HepG2 (cell line): ENCODE measurements at regions not wholly inside any gene's neighbourhood (a gene's known extent, or its start where the extent isn't known, plus 50 kb on each side); places are given as distances from the start of the nearest gene placed in this dataset.

ENCODE experiments used
- DNMT3B ChIP-seq: conservative IDR thresholded peaks from 2 replicates; pipeline ENCODE4 v1.6.1; 2016; ENCODE audit warnings: missing biosample characterization, control low read depth
- ELF1 ChIP-seq: sonication (generic); formaldehyde crosslinking; IDR thresholded peaks from 2 replicates; pipeline ENCODE4 v1.4.0; 2020; ENCODE audit warnings: missing genetic modification reagents
- FOXK2 ChIP-seq: fragments of 450-650 bp; IDR thresholded peaks from 2 replicates; pipeline ENCODE4 v1.6.1; 2016
- GPN1 ChIP-seq: sonication (generic); formaldehyde crosslinking; IDR thresholded peaks from 2 replicates; pipeline ENCODE4 v1.5.1; 2020; ENCODE audit warnings: missing genetic modification reagents, borderline replicate concordance
- HMGA1 ChIP-seq: sonication (generic); formaldehyde crosslinking; conservative IDR thresholded peaks from 2 replicates; pipeline ENCODE4 v1.4.0; 2020; ENCODE audit warnings: missing genetic modification reagents
- KLF9 ChIP-seq: IDR thresholded peaks from 2 replicates; pipeline ENCODE4 v1.6.1; 2016; ENCODE audit warnings: low read depth
- KMT2A ChIP-seq: sonication (generic); formaldehyde crosslinking; IDR thresholded peaks from 2 replicates; pipeline ENCODE4 v1.4.0; 2020; ENCODE audit warnings: missing genetic modification reagents
- NCOR1 ChIP-seq: fragments of 200-600 bp; sonication (generic); IDR thresholded peaks from 2 replicates; pipeline ENCODE4 v1.7.0; 2017; ENCODE audit warnings: antibody characterized with exemption, low read length, borderline replicate concordance
- PHF5A ChIP-seq: IDR thresholded peaks from one replicate; pipeline ENCODE4 v1.6.1; 2018; ENCODE audit warnings: low read depth, missing genetic modification reagents; ENCODE audit not compliant: unreplicated experiment
- RBFOX2 ChIP-seq: fragments of 200-400 bp; formaldehyde crosslinking; IDR thresholded peaks from 2 replicates; pipeline ENCODE4 v1.6.1; 2017; ENCODE audit warnings: low read depth, mild to moderate bottlenecking, low read length
- RBM22 ChIP-seq: fragments of 200-400 bp; formaldehyde crosslinking; optimal IDR thresholded peaks from 2 replicates; pipeline ENCODE3; 2017; ENCODE audit warnings: mild to moderate bottlenecking, low read length, moderate library complexity
- RFX3 ChIP-seq: IDR thresholded peaks from 2 replicates; pipeline ENCODE4 v1.6.1; 2016; ENCODE audit warnings: missing biosample characterization, missing genetic modification reagents
- TGIF2 ChIP-seq: IDR thresholded peaks from 2 replicates; pipeline ENCODE4 v1.6.1; 2016; ENCODE audit warnings: control low read depth, missing compliant biosample characterization
- ZNF670 ChIP-seq: sonication (generic); formaldehyde crosslinking; IDR thresholded peaks from 2 replicates; pipeline ENCODE4 v1.8.0; 2022; ENCODE audit warnings: mild to moderate bottlenecking, missing genetic modification reagents, borderline replicate concordance
- TF ChIP-seq, protein P1 (sequence below): sonication (generic); formaldehyde crosslinking; IDR thresholded peaks from 2 replicates; pipeline ENCODE4 v1.5.0; 2020; ENCODE audit warnings: mild to moderate bottlenecking, low read depth, missing genetic modification reagents, borderline replicate concordance
- TF ChIP-seq, protein P2 (sequence below), 2 experiments: fragments of 450-650 bp in 1 of 2; sonication (generic) in 1 of 2; formaldehyde crosslinking in 1 of 2; IDR thresholded peaks; 2 replicates each; pipeline versions ENCODE4 v1.6.1 to v1.8.0; 2016 to 2022; ENCODE audit warnings: antibody characterized with exemption in 1 of 2, mild to moderate bottlenecking in 1 of 2, missing genetic modification reagents in 1 of 2
- TF ChIP-seq, protein P3 (sequence below): IDR thresholded peaks from 2 replicates; pipeline ENCODE4 v1.6.1; 2012; ENCODE audit warnings: inconsistent platforms
- TF ChIP-seq, protein P4 (sequence below): sonication (generic); formaldehyde crosslinking; IDR thresholded peaks from 2 replicates; pipeline ENCODE4 v1.4.0; 2020; ENCODE audit warnings: missing genetic modification reagents, borderline replicate concordance
- TF ChIP-seq, protein P5 (sequence below): sonication (generic); formaldehyde crosslinking; IDR thresholded peaks from 2 replicates; pipeline ENCODE4 v1.4.0; 2020; ENCODE audit warnings: missing genetic modification reagents, borderline replicate concordance

DNA sequence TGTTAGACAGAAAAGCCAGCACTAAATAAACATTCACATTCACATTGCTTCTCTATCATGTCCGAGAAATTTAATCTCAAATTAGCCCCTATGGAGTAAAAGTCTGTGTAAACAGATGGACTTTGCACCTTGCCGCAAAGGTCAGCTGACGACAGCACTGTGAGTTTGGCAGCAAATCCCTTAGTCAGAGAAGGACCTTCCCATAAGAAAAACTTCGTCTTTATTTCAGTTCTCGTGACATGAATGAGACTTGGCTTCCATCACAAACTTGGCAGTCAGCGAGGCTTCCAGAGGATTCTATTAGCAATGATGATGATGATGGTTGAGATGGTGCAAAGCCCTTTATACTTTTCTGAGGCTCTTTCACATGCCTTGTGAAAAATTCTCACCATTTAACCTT, 133.7 kb upstream of the IFNGR1 start (continued):
- TF ChIP-seq RBM22 (no peak), DNMT3B (CRISPR knock-in tag) (no peak), HMGA1 (CRISPR knock-in tag) (no peak), TGIF2 (no peak), PHF5A (CRISPR knock-in tag) (no peak), RFX3 (CRISPR knock-in tag) (no peak), NCOR1 (peak; percentile 98; the same call in 1 of the 2 replicates), RBFOX2 (no peak), ELF1 (CRISPR knock-in tag) (no peak), GPN1 (CRISPR knock-in tag) (no peak), KLF9 (CRISPR knock-in tag) (no peak), ZNF670 (CRISPR knock-in tag) (no peak), KMT2A (CRISPR knock-in tag) (no peak), FOXK2 (no peak)
- TF ChIP-seq, protein P1, sequence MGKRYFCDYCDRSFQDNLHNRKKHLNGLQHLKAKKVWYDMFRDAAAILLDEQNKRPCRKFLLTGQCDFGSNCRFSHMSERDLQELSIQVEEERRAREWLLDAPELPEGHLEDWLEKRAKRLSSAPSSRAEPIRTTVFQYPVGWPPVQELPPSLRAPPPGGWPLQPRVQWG, result no peak
- TF ChIP-seq, protein P2, sequence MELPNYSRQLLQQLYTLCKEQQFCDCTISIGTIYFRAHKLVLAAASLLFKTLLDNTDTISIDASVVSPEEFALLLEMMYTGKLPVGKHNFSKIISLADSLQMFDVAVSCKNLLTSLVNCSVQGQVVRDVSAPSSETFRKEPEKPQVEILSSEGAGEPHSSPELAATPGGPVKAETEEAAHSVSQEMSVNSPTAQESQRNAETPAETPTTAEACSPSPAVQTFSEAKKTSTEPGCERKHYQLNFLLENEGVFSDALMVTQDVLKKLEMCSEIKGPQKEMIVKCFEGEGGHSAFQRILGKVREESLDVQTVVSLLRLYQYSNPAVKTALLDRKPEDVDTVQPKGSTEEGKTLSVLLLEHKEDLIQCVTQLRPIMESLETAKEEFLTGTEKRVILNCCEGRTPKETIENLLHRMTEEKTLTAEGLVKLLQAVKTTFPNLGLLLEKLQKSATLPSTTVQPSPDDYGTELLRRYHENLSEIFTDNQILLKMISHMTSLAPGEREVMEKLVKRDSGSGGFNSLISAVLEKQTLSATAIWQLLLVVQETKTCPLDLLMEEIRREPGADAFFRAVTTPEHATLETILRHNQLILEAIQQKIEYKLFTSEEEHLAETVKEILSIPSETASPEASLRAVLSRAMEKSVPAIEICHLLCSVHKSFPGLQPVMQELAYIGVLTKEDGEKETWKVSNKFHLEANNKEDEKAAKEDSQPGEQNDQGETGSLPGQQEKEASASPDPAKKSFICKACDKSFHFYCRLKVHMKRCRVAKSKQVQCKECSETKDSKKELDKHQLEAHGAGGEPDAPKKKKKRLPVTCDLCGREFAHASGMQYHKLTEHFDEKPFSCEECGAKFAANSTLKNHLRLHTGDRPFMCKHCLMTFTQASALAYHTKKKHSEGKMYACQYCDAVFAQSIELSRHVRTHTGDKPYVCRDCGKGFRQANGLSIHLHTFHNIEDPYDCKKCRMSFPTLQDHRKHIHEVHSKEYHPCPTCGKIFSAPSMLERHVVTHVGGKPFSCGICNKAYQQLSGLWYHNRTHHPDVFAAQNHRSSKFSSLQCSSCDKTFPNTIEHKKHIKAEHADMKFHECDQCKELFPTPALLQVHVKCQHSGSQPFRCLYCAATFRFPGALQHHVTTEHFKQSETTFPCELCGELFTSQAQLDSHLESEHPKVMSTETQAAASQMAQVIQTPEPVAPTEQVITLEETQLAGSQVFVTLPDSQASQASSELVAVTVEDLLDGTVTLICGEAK (IDR thresholded peaks at IDR 0.05), result no peak
- TF ChIP-seq, protein P2 (CRISPR knock-in tag; IDR thresholded peaks at IDR 0.05), result no peak
- TF ChIP-seq, protein P3, sequence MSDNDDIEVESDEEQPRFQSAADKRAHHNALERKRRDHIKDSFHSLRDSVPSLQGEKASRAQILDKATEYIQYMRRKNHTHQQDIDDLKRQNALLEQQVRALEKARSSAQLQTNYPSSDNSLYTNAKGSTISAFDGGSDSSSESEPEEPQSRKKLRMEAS, result peak; percentile 14; the same call in 1 of the 2 replicates
- TF ChIP-seq, protein P4, sequence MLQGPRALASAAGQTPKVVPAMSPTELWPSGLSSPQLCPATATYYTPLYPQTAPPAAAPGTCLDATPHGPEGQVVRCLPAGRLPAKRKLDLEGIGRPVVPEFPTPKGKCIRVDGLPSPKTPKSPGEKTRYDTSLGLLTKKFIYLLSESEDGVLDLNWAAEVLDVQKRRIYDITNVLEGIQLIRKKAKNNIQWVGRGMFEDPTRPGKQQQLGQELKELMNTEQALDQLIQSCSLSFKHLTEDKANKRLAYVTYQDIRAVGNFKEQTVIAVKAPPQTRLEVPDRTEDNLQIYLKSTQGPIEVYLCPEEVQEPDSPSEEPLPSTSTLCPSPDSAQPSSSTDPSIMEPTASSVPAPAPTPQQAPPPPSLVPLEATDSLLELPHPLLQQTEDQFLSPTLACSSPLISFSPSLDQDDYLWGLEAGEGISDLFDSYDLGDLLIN (CRISPR knock-in tag), result no peak
- TF ChIP-seq, protein P5, sequence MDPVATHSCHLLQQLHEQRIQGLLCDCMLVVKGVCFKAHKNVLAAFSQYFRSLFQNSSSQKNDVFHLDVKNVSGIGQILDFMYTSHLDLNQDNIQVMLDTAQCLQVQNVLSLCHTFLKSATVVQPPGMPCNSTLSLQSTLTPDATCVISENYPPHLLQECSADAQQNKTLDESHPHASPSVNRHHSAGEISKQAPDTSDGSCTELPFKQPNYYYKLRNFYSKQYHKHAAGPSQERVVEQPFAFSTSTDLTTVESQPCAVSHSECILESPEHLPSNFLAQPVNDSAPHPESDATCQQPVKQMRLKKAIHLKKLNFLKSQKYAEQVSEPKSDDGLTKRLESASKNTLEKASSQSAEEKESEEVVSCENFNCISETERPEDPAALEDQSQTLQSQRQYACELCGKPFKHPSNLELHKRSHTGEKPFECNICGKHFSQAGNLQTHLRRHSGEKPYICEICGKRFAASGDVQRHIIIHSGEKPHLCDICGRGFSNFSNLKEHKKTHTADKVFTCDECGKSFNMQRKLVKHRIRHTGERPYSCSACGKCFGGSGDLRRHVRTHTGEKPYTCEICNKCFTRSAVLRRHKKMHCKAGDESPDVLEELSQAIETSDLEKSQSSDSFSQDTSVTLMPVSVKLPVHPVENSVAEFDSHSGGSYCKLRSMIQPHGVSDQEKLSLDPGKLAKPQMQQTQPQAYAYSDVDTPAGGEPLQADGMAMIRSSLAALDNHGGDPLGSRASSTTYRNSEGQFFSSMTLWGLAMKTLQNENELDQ (CRISPR knock-in tag), result no peak
